ENCODE measurements at regions not wholly inside any gene's neighbourhood (a gene's known extent, or its start where the extent isn't known, plus 50 kb on each side); places are given as distances from the start of the nearest gene placed in this dataset.

DNA sequence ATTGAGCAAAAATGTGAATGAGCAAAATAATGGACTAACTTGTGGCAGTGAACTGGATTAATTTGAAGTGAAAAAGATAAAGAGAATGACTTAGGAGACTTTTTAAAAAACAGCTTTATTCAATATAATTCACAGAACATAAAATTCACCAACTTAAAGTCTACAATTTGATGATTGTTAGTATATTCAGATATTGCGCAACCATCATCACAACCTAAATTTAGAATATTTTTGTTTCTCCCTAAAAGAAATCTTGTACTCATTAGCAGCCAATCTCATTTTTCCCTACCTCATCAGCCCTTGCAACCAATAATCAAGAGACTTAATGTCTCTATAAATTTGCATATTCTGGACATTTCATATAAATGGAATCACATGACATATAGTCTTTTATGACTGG lies 496.5 kb downstream of the IGSF11 start:
- TF ChIP-seq POLR2A (IDR thresholded peaks at IDR 0.05; ENCODE audit: low read length) (no peak), GATA1 (IDR thresholded peaks at IDR 0.05; ENCODE audit: low read depth, low read length) (no peak)
